OCI-LY1 (cell line): ENCODE measurements at regions not wholly inside any gene's neighbourhood (a gene's known extent, or its start where the extent isn't known, plus 50 kb on each side); places are given as distances from the start of the nearest gene placed in this dataset.

Experiments used
- H2AFZ ChIP-seq: fragments of 200-600 bp; sonication (generic), shearing (Covaris generic); 2 replicates; pipeline ENCODE4 v1.6.0; 2014; ENCODE audit warnings: antibody characterized with exemption, mild to moderate bottlenecking, low read length
- H3F3A ChIP-seq: fragments of 200-600 bp; sonication (generic), shearing (Covaris generic); 2 replicates; pipeline ENCODE4 v1.6.0; 2014; ENCODE audit warnings: mild to moderate bottlenecking, antibody characterized with exemption, low read length, moderate library complexity; ENCODE audit not compliant: insufficient read depth
- H3K27ac ChIP-seq: fragments of 200-600 bp; sonication (generic); 2 replicates; pipeline ENCODE4 v1.5.1; 2014; ENCODE audit warnings: low read length, mixed run types, mild to moderate bottlenecking, low read depth; ENCODE audit not compliant: poor library complexity, severe bottlenecking
- H3K27me3 ChIP-seq: fragments of 200-600 bp; sonication (generic); 2 replicates; pipeline ENCODE4 v1.6.0; 2014; ENCODE audit warnings: antibody characterized with exemption, mild to moderate bottlenecking, low read length, moderate library complexity; ENCODE audit not compliant: insufficient read depth
- H3K36me3 ChIP-seq: fragments of 200-600 bp; sonication (generic); 2 replicates; pipeline ENCODE4 v1.6.1; 2014; ENCODE audit warnings: mild to moderate bottlenecking, antibody characterized with exemption, low read length, moderate library complexity, mixed read lengths; ENCODE audit not compliant: insufficient read depth
- H3K4me1 ChIP-seq: fragments of 200-600 bp; sonication (generic); 2 replicates; pipeline ENCODE4 v1.5.1; 2014; ENCODE audit warnings: mild to moderate bottlenecking, low read length, moderate library complexity; ENCODE audit not compliant: insufficient read depth, severe bottlenecking
- H3K4me2 ChIP-seq: fragments of 200-600 bp; sonication (generic), shearing (Covaris generic); 2 replicates; pipeline ENCODE4 v1.6.1; 2014; ENCODE audit warnings: low read length
- H3K4me3 ChIP-seq: fragments of 200-600 bp; sonication (generic); 2 replicates; pipeline ENCODE4 v1.5.1; 2014; ENCODE audit warnings: low read length, low read depth, mild to moderate bottlenecking, mixed read lengths; ENCODE audit not compliant: poor library complexity, severe bottlenecking
- H3K79me2 ChIP-seq: fragments of 200-600 bp; shearing (Covaris generic); 2 replicates; pipeline ENCODE4 v1.6.1; 2016; ENCODE audit warnings: mixed run types, low read length, mixed read lengths; ENCODE audit not compliant: insufficient read depth
- H3K9ac ChIP-seq: fragments of 200-600 bp; sonication (generic), shearing (Covaris generic); 2 replicates; pipeline ENCODE4 v1.6.1; 2014; ENCODE audit warnings: mild to moderate bottlenecking, low read length, mixed read lengths
- H3K9me2 ChIP-seq: fragments of 200-600 bp; sonication (generic), shearing (Covaris generic); 2 replicates; pipeline ENCODE4 v1.6.1; 2014; ENCODE audit warnings: low read depth, mild to moderate bottlenecking, low read length, mixed read lengths
- H3K9me3 ChIP-seq: fragments of 200-600 bp; shearing (Covaris generic); 2 replicates; pipeline ENCODE4 v1.6.1; 2014; ENCODE audit warnings: low read length, mixed read lengths
- H4K20me1 ChIP-seq: fragments of 200-600 bp; sonication (generic), shearing (Covaris generic); 2 replicates; pipeline ENCODE4 v1.6.0; 2016; ENCODE audit warnings: mild to moderate bottlenecking, low read length; ENCODE audit not compliant: insufficient read depth
- CTCF ChIP-seq: fragments of 200-600 bp; sonication (generic), shearing (Covaris generic); IDR thresholded peaks from 2 replicates; pipeline ENCODE4 v1.5.1; 2017; ENCODE audit warnings: mild to moderate bottlenecking, antibody characterized with exemption, low read length, moderate library complexity, mixed read lengths
- EZH2 ChIP-seq: fragments of 200-600 bp; sonication (generic), shearing (Covaris generic); IDR thresholded peaks from 2 replicates; pipeline ENCODE4 v1.8.0; 2017; ENCODE audit warnings: borderline replicate concordance, mixed run types, mild to moderate bottlenecking, antibody characterized with exemption, low read length, moderate library complexity, mixed read lengths

GRCh38 chr4:162522724-162523123 lies 358.9 kb upstream of the FSTL5 start:
- H3K36me3 ChIP-seq = no peaks in the 10 kb centered on the region
- H3K27ac ChIP-seq = no peak overlapping the region
- no peak overlapping the region for H3K4me2 ChIP-seq
- no peaks in the 10 kb centered on the region for H3K9me2 ChIP-seq
- no peaks in the 10 kb centered on the region for H3F3A ChIP-seq
- H4K20me1 ChIP-seq = no peaks in the 10 kb centered on the region
- H2AFZ ChIP-seq = no peak overlapping the region
- no peak overlapping the region for H3K9ac ChIP-seq
- H3K4me1 ChIP-seq = no peaks in the 10 kb centered on the region
- no peaks in the 10 kb centered on the region for H3K27me3 ChIP-seq
- TF ChIP-seq EZH2 (no peak), CTCF (no peak)
- H3K9me3 ChIP-seq = no peaks in the 10 kb centered on the region
- no peaks in the 10 kb centered on the region for H3K79me2 ChIP-seq
- H3K4me3 ChIP-seq = no peak overlapping the region

GRCh38 chr4:162510937-162511336 lies 347.1 kb upstream of the FSTL5 start:
- TF ChIP-seq EZH2 (no peak), CTCF (no peak)
- Histone ChIP-seq H3K27me3 (no peaks in the 10 kb centered on the region), H3K79me2 (no peaks in the 10 kb centered on the region), H3K9ac (no peak overlapping the region), H3K4me3 (no peak overlapping the region), H3K4me1 (no peaks in the 10 kb centered on the region), H3K27ac (no peak overlapping the region), H3F3A (no peaks in the 10 kb centered on the region), H3K36me3 (no peaks in the 10 kb centered on the region), H3K9me2 (no peaks in the 10 kb centered on the region), H4K20me1 (no peaks in the 10 kb centered on the region; the same call in 1 of the 2 replicates), H2AFZ (no peak overlapping the region), H3K9me3 (no peaks in the 10 kb centered on the region), H3K4me2 (no peak overlapping the region)

- TF ChIP-seq CTCF (no peak), EZH2 (no peak)
- H3K4me3 ChIP-seq = no peak overlapping the region
- no peaks in the 10 kb centered on the region for H3K4me1 ChIP-seq
- no peak overlapping the region for H2AFZ ChIP-seq
- no peaks in the 10 kb centered on the region; the same call in 1 of the 2 replicates for H4K20me1 ChIP-seq
- H3K36me3 ChIP-seq = no peaks in the 10 kb centered on the region
- H3K27me3 ChIP-seq = no peaks in the 10 kb centered on the region
- H3K9me3 ChIP-seq = no peaks in the 10 kb centered on the region
- H3K27ac ChIP-seq = no peak overlapping the region
- no peaks in the 10 kb centered on the region for H3K9me2 ChIP-seq
- H3F3A ChIP-seq = no peaks in the 10 kb centered on the region
- no peak overlapping the region for H3K9ac ChIP-seq
- H3K4me2 ChIP-seq = no peak overlapping the region
- no peaks in the 10 kb centered on the region for H3K79me2 ChIP-seq
Measured at GRCh38 chr4:162510115-162510514, 346.3 kb upstream of the FSTL5 start.
